GM10266 (cell line): ENCODE measurements at regions not wholly inside any gene's neighbourhood (a gene's known extent, or its start where the extent isn't known, plus 50 kb on each side); places are given as distances from the start of the nearest gene placed in this dataset.

Experiments used
- DNase-seq: peaks from one replicate; pipeline ENCODE4 v3.0.0; 2012; ENCODE audit errors: extremely low spot score
- CTCF ChIP-seq: IDR thresholded peaks from 2 replicates; pipeline ENCODE4 v1.5.1; 2012; ENCODE audit warnings: mild to moderate bottlenecking, low read depth; ENCODE audit not compliant: control insufficient read depth, insufficient read depth; ENCODE audit errors: missing control alignments

GRCh38 chr21:22046576-22046975, 1048.4 kb downstream of the NCAM2 start:
- DNase-seq: no peak
- TF ChIP-seq CTCF: no peak

- no peak for DNase-seq
- no peak for TF ChIP-seq CTCF
These were observed 1058.7 kb downstream of the NCAM2 start for GRCh38 chr21:22056904-22057303.

- DNase-seq: no peak
- TF ChIP-seq CTCF: no peak
These were observed 1064.4 kb downstream of the NCAM2 start for GRCh38 chr21:22062472-22063139.

- TF ChIP-seq CTCF: no peak
- no peak for DNase-seq
These were observed 1064.9 kb downstream of the NCAM2 start for GRCh38 chr21:22063140-22063539.

- no peak for TF ChIP-seq CTCF
These were observed 1078.3 kb downstream of the NCAM2 start for GRCh38 chr21:22076471-22076870.

GRCh38 chr21:22083899-22084298, 1085.7 kb downstream of the NCAM2 start:
- no peak for TF ChIP-seq CTCF
- DNase-seq: no peak

More at GRCh38 chr21:22076471-22076870, 1078.3 kb downstream of the NCAM2 start:
- no peak for DNase-seq

GRCh38 chr21:22096314-22096713, 1098.1 kb downstream of the NCAM2 start:
- no peak for TF ChIP-seq CTCF
- DNase-seq: no peak
